ENCODE measurements at regions not wholly inside any gene's neighbourhood (a gene's known extent, or its start where the extent isn't known, plus 50 kb on each side); places are given as distances from the start of the nearest gene placed in this dataset.

DNA sequence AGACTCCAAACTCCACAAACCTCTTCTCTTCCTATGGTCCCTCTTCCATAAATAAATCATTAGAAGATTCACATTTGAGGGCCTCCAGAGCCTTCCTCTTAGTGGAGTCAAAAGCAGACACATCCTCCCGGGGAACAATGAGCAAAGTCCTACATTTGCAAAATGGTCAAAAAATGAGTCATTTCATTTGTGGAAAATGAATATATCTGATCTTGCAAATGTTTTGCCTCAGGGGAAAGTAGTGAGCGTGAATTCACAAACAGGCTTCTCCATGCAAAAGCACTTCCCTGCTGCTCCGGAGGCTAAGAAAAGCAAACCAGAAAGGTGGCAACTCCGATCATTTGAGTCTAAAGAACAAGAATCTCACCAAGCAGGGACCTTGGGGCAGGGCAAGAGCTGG lies 86.7 kb upstream of the IQSEC1 start:
- Histone ChIP-seq H3K9me3 (peaks cover 0 to 3% of the 10 kb centered on the region in 2 donors), H3K27ac (no peak overlapping the region), H3K27me3 (no peaks in the 10 kb centered on the region), H3K36me3 (no peaks in the 10 kb centered on the region), H3K4me3 (no peak overlapping the region), H3K4me1 (ENCODE audit: insufficient read depth) (no peaks in the 10 kb centered on the region)
- WGBS, 3 donors: 72 to 77% (median 74%) methylated on average over 4 of the region's 4 CpGs
- intact Hi-C loops (cut with DNase I): no loop called here
- DNase-seq: no peak
- TF ChIP-seq, protein P1, sequence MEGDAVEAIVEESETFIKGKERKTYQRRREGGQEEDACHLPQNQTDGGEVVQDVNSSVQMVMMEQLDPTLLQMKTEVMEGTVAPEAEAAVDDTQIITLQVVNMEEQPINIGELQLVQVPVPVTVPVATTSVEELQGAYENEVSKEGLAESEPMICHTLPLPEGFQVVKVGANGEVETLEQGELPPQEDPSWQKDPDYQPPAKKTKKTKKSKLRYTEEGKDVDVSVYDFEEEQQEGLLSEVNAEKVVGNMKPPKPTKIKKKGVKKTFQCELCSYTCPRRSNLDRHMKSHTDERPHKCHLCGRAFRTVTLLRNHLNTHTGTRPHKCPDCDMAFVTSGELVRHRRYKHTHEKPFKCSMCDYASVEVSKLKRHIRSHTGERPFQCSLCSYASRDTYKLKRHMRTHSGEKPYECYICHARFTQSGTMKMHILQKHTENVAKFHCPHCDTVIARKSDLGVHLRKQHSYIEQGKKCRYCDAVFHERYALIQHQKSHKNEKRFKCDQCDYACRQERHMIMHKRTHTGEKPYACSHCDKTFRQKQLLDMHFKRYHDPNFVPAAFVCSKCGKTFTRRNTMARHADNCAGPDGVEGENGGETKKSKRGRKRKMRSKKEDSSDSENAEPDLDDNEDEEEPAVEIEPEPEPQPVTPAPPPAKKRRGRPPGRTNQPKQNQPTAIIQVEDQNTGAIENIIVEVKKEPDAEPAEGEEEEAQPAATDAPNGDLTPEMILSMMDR (IDR thresholded peaks at IDR 0.05): no peak
- TF ChIP-seq POLR2A (IDR thresholded peaks at IDR 0.05): no peak
- TF ChIP-seq EP300 (IDR thresholded peaks at IDR 0.05): no peak

GRCh38 chr3:13158871-13159270 lies 85.6 kb upstream of the IQSEC1 start:
- H3K27me3 ChIP-seq: no peaks in the 10 kb centered on the region
- H3K4me1 ChIP-seq (ENCODE audit: insufficient read depth): no peaks in the 10 kb centered on the region
- H3K9me3 ChIP-seq: peaks cover 0 to 3% of the 10 kb centered on the region in 2 donors
- intact Hi-C loops (cut with DNase I): no loop called here
- H3K4me3 ChIP-seq: no peak overlapping the region
- 88 to 97% (median 92%) methylated on average over 6 of the region's 6 CpGs for WGBS, 3 donors
- TF ChIP-seq POLR2A (IDR thresholded peaks at IDR 0.05): no peak
- TF ChIP-seq, protein P1 (IDR thresholded peaks at IDR 0.05): no peak
- TF ChIP-seq EP300 (IDR thresholded peaks at IDR 0.05): no peak
- no peak overlapping the region for H3K27ac ChIP-seq
- no peaks in the 10 kb centered on the region for H3K36me3 ChIP-seq
- no peak for DNase-seq

DNA sequence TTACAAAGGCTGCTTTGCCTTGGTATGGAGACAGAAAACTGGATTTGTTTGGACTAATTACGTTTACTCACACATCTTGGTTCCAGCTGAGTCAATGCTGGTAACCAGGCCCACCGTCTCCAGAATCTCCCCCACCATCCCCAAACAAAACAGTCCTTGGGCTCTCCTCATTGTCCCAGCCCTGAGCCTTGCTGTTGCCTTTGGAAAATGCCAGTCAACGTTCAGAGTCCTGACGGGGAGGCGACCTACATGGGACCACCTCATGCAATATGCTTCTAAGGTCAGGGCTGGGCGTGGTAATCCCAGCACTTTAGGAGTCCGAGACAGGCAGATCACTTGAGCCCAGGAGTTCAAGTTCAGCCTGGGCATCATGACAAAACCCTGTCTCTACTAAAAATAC lies 85.2 kb upstream of the IQSEC1 start:
- Histone ChIP-seq H3K4me3 (no peak overlapping the region), H3K36me3 (no peaks in the 10 kb centered on the region), H3K27ac (no peak overlapping the region), H3K9me3 (peaks cover 0 to 3% of the 10 kb centered on the region in 2 donors), H3K4me1 (ENCODE audit: insufficient read depth) (no peaks in the 10 kb centered on the region), H3K27me3 (no peaks in the 10 kb centered on the region)
- no peak for TF ChIP-seq POLR2A (IDR thresholded peaks at IDR 0.05)
- TF ChIP-seq, protein P1 (IDR thresholded peaks at IDR 0.05): no peak
- no peak for TF ChIP-seq EP300 (IDR thresholded peaks at IDR 0.05)
- no peak for DNase-seq
- 68 to 75% (median 75%) methylated on average over 7 of the region's 7 CpGs for WGBS, 3 donors
- intact Hi-C loops (cut with DNase I): no loop called here

DNA sequence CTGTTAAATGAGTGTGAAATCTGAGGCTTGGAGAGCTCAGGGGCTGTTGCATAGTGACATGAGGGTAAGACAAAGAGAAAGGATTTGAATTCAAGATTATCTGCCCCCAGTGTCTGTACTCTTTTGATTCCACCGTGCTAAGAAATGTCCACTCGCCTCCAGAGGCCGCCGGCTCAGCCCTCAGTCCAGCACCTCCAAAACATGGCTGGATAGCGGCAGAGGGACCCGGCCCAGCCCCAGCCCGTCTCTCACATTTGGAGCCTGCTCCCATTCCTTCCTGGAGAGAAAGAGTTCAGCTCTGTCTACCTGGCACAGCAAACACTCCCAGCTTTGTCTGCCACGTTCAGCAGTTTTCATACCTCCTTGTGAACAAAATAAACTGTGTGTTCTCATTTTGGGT lies 84.8 kb upstream of the IQSEC1 start:
- DNase-seq: no peak
- H3K27me3 ChIP-seq: no peaks in the 10 kb centered on the region
- H3K27ac ChIP-seq: no peak overlapping the region
- peaks cover 0 to 3% of the 10 kb centered on the region in 2 donors for H3K9me3 ChIP-seq
- no peaks in the 10 kb centered on the region for H3K4me1 ChIP-seq (ENCODE audit: insufficient read depth)
- H3K4me3 ChIP-seq: no peak overlapping the region
- TF ChIP-seq EP300 (IDR thresholded peaks at IDR 0.05): no peak
- TF ChIP-seq, protein P1 (IDR thresholded peaks at IDR 0.05): no peak
- no peak for TF ChIP-seq POLR2A (IDR thresholded peaks at IDR 0.05)
- H3K36me3 ChIP-seq: no peaks in the 10 kb centered on the region
- intact Hi-C loops (cut with DNase I): no loop called here
- WGBS, 3 donors: 62 to 77% (median 67%) methylated on average over 8 of the region's 8 CpGs

All from ovary (tissue), 7 donors.